Endothelial cell of umbilical vein (primary cell): ENCODE measurements at regions not wholly inside any gene's neighbourhood (a gene's known extent, or its start where the extent isn't known, plus 50 kb on each side); places are given as distances from the start of the nearest gene placed in this dataset.

ENCODE experiments used
- BruUV-seq: library from RNA; stranded (reverse); fragments of 400-500 nt; replicated peaks from 2 replicates; lab custom pipeline; 2021; lab: Mats Ljungman, UMichigan
- CTCF ChIA-PET: fragments of 300-600, 350-600 bp; sonication (Branson Sonifier 250); formaldehyde crosslinking; loops from one replicate; lab custom pipeline; 2021; ENCODE audit warnings: antibody characterized with exemption, inconsistent platforms; lab: Charles Lee
- POLR2A ChIA-PET: fragments of 300-600, 350-600 bp; sonication (Branson Sonifier 250); formaldehyde crosslinking; loops from one replicate; lab custom pipeline; 2021; ENCODE audit warnings: antibody characterized with exemption, inconsistent platforms; lab: Charles Lee
- DNase-seq: peaks from one replicate; pipeline ENCODE4 v3.0.0-alpha.2; 2011; ENCODE audit warnings: low read depth, low spot score
- FAIRE-seq: peaks from 2 replicates; lab custom pipeline; 2011; peaks lifted over from hg19 to GRCh38; lab: Jason Lieb, UNC
- H2AFZ ChIP-seq: 2 replicates; pipeline ENCODE4 v1.6.0; 2012; ENCODE audit warnings: low read depth, low read length, control low read depth, inconsistent platforms
- H3K27ac ChIP-seq: 2 replicates; pipeline ENCODE4 v1.5.1; 2011; ENCODE audit warnings: low read depth, mild to moderate bottlenecking, control low read depth, low read length, moderate library complexity; ENCODE audit not compliant: insufficient read depth
- H3K27me3 ChIP-seq, 2 experiments: 2 replicates each; pipeline versions ENCODE4 v1.6.0 to v1.6.1; 2011; ENCODE audit warnings: low read length in 2 of 2, mixed read lengths in 1 of 2; ENCODE audit not compliant: control insufficient read depth in 2 of 2, insufficient read depth in 2 of 2
- H3K36me3 ChIP-seq, 2 experiments: 2 replicates in 1 of 2; 3 replicates in 1 of 2; pipeline ENCODE4 v1.5.1; 2011; ENCODE audit warnings: low read length in 2 of 2, mild to moderate bottlenecking in 1 of 2, moderate library complexity in 1 of 2; ENCODE audit not compliant: control insufficient read depth in 2 of 2, insufficient read depth in 2 of 2; ENCODE audit errors: extremely low read depth in 1 of 2
- H3K4me1 ChIP-seq: 3 replicates; pipeline ENCODE4 v1.5.1; 2011; ENCODE audit warnings: mild to moderate bottlenecking, low read length; ENCODE audit not compliant: control insufficient read depth, insufficient read depth; ENCODE audit errors: extremely low read depth
- H3K4me2 ChIP-seq: 2 replicates; pipeline ENCODE4 v1.6.1; 2011; ENCODE audit warnings: low read length, control low read depth, mixed read lengths; ENCODE audit not compliant: insufficient read depth
- H3K4me3 ChIP-seq, 3 experiments: fragments of 200-600 bp in 1 of 3; sonication (generic), shearing (Covaris generic) in 1 of 3; replicated peaks in 1 of 3; 2 replicates each; pipeline ENCODE4 v1.5.1; 2011 to 2016; ENCODE audit warnings: control low read depth in 3 of 3, low read length in 3 of 3, mild to moderate bottlenecking in 2 of 3, inconsistent platforms in 1 of 3, low read depth in 1 of 3, moderate library complexity in 1 of 3; ENCODE audit not compliant: insufficient read depth in 1 of 3
- H3K79me2 ChIP-seq: 2 replicates; pipeline ENCODE4 v1.6.0; 2012; ENCODE audit warnings: low read length, inconsistent platforms; ENCODE audit not compliant: control insufficient read depth, insufficient read depth
- H3K9ac ChIP-seq: replicated peaks from 2 replicates; pipeline ENCODE3; 2011; ENCODE audit warnings: low read length, control low read depth; ENCODE audit not compliant: insufficient read depth; ENCODE audit errors: extremely low read depth
- H3K9me1 ChIP-seq: replicated peaks from 3 replicates; pipeline ENCODE4 v1.6.0; 2011; ENCODE audit warnings: mild to moderate bottlenecking, low read length; ENCODE audit not compliant: control insufficient read depth, insufficient read depth; ENCODE audit errors: extremely low read depth
- H3K9me3 ChIP-seq: replicated peaks from 2 replicates; pipeline ENCODE4 v1.5.1; 2012; ENCODE audit warnings: low read length, inconsistent platforms; ENCODE audit not compliant: control insufficient read depth, insufficient read depth
- H4K20me1 ChIP-seq: replicated peaks from 2 replicates; pipeline ENCODE3; 2011; ENCODE audit warnings: mild to moderate bottlenecking, low read length; ENCODE audit not compliant: control insufficient read depth, insufficient read depth; ENCODE audit errors: extremely low read depth
- CTCF ChIP-seq, 2 donors: IDR thresholded peaks; 1 replicate in 1 of 2; 2 replicates in 1 of 2; pipeline ENCODE4 v1.5.1; 2011; ENCODE audit warnings: low read length in 2 of 2, mild to moderate bottlenecking in 2 of 2, moderate library complexity in 2 of 2, control low read depth in 1 of 2, inconsistent platforms in 1 of 2, low read depth in 1 of 2; ENCODE audit not compliant: insufficient read depth in 1 of 2; ENCODE audit errors: extremely low read depth in 1 of 2
- EZH2 ChIP-seq: IDR thresholded peaks from 2 replicates; pipeline ENCODE4 v1.6.1; 2012; ENCODE audit warnings: borderline replicate concordance, low read depth, mild to moderate bottlenecking, moderate library complexity, low read length, inconsistent platforms; ENCODE audit not compliant: severe bottlenecking
- FOS ChIP-seq: IDR thresholded peaks from 2 replicates; pipeline ENCODE4 v1.6.1; 2011; ENCODE audit warnings: mild to moderate bottlenecking, low read length, moderate library complexity, borderline replicate concordance; ENCODE audit not compliant: insufficient read depth
- GATA2 ChIP-seq: IDR thresholded peaks from 2 replicates; pipeline ENCODE4 v1.7.0; 2011; ENCODE audit warnings: low read depth, mild to moderate bottlenecking, moderate library complexity, mixed read lengths, low read length; ENCODE audit not compliant: insufficient read length, insufficient read depth
- JUN ChIP-seq: IDR thresholded peaks from 2 replicates; pipeline ENCODE4 v1.6.1; 2011; ENCODE audit warnings: borderline replicate concordance, low read depth; ENCODE audit not compliant: insufficient read length, insufficient read depth
- MAX ChIP-seq: IDR thresholded peaks from 2 replicates; pipeline ENCODE4 v1.6.1; 2011; ENCODE audit not compliant: insufficient read depth, insufficient read length
- MYC ChIP-seq: IDR thresholded peaks from one replicate; pipeline ENCODE4 v1.6.1; 2011; ENCODE audit warnings: mild to moderate bottlenecking, low read depth, low read length
- POLR2A ChIP-seq: IDR thresholded peaks from 2 replicates; pipeline ENCODE4 v1.6.1; 2012; ENCODE audit warnings: low read depth, mild to moderate bottlenecking, control low read depth, low read length
- POLR2AphosphoS5 ChIP-seq: IDR thresholded peaks from 2 replicates; pipeline ENCODE4 v1.6.1; 2012; ENCODE audit warnings: low read depth, mild to moderate bottlenecking, control low read depth, low read length, moderate library complexity; ENCODE audit not compliant: insufficient read depth
- dilution Hi-C: fragments of 300-500 bp; cut with MboI; formaldehyde crosslinking; loops from one replicate; pipeline ENCODE4 v1.15.0; 2019; ENCODE audit warnings: low sequenced_read_pairs; ENCODE audit not compliant: extremely low pct_ligation_motif_present
- intact Hi-C: fragments of 100-400 bp; cut with micrococcal nuclease; formaldehyde crosslinking; loops from one replicate; pipeline ENCODE4 v1.10.0; 2022

- H3K9ac ChIP-seq = no peak overlapping the region
- no peak overlapping the region for H2AFZ ChIP-seq
- intact Hi-C loops = no loop called here
- H3K27me3 ChIP-seq = peaks cover 0 to 2% of the 10 kb centered on the region in 2 experiments
- no TSS peak for BruUV-seq
- no peaks in the 10 kb centered on the region for H3K36me3 ChIP-seq
- no peak overlapping the region for H3K4me2 ChIP-seq
- H3K9me3 ChIP-seq = no peaks in the 10 kb centered on the region
- CTCF ChIA-PET = interaction anchor here (2.0 kb wide), 1 partner anchor 28 kb away, joined by 10 read pairs; no protein-coding TSS in a partner anchor
- POLR2A ChIA-PET = no interaction called here
- H3K9me1 ChIP-seq = no peaks in the 10 kb centered on the region
- no peaks in the 10 kb centered on the region for H4K20me1 ChIP-seq
- H3K4me3 ChIP-seq = no peak overlapping the region
- dilution Hi-C loops = no loop called here
- FAIRE-seq = no peak
- no peaks in the 10 kb centered on the region for H3K4me1 ChIP-seq
- H3K79me2 ChIP-seq = no peaks in the 10 kb centered on the region
- TF ChIP-seq JUN (no peak), POLR2A (no peak), MYC (no peak), MAX (no peak), POLR2AphosphoS5 (no peak)
- DNase-seq = no peak
- no peak overlapping the region for H3K27ac ChIP-seq
These were observed 89.3 kb upstream of the EEF1E1 start for GRCh38 chr6:8191629-8192028.

GRCh38 chr6:8187209-8187608 is 84.9 kb upstream of the EEF1E1 start:
- ChIA-PET POLR2A (no interaction called here), CTCF (interaction anchor here (1.1 kb wide), 1 partner anchor 32 kb away, joined by 3 read pairs; no protein-coding TSS in a partner anchor)
- no TSS peak for BruUV-seq
- H4K20me1 ChIP-seq = no peaks in the 10 kb centered on the region
- H3K4me1 ChIP-seq = peaks cover 4% of the 10 kb centered on the region
- H3K27ac ChIP-seq = no peak overlapping the region
- no peak overlapping the region for H3K9ac ChIP-seq
- DNase-seq (no peak), FAIRE-seq (no peak)
- H3K79me2 ChIP-seq = no peaks in the 10 kb centered on the region
- H3K27me3 ChIP-seq = no peaks in the 10 kb centered on the region
- dilution Hi-C loops = no loop called here
- H3K4me3 ChIP-seq = no peak overlapping the region
- H3K4me2 ChIP-seq = no peak overlapping the region
- intact Hi-C loops = no loop called here
- TF ChIP-seq EZH2 (no peak), POLR2AphosphoS5 (no peak), FOS (no peak), JUN (no peak), POLR2A (no peak), CTCF (IDR thresholded peaks at IDR 0.05; ENCODE audit: extremely low read depth in 1 of 2, insufficient read depth in 1 of 2, low read depth in 1 of 2, low read length in 2 of 2) (no peak), GATA2 (no peak), MAX (no peak), MYC (no peak)
- H3K9me1 ChIP-seq = no peaks in the 10 kb centered on the region
- H2AFZ ChIP-seq = no peak overlapping the region
- no peaks in the 10 kb centered on the region for H3K36me3 ChIP-seq
- H3K9me3 ChIP-seq = no peaks in the 10 kb centered on the region
